HepG2 (cell line): ENCODE measurements at regions not wholly inside any gene's neighbourhood (a gene's known extent, or its start where the extent isn't known, plus 50 kb on each side); places are given as distances from the start of the nearest gene placed in this dataset.
A peak's percentile ranks its signal among the peaks of the same experiment; 100 is the strongest.

Experiments
- DNMT1 ChIP-seq: sonication (generic); formaldehyde crosslinking; IDR thresholded peaks from 2 replicates; pipeline ENCODE4 v1.5.1; 2020; ENCODE audit warnings: mild to moderate bottlenecking, missing genetic modification reagents
- ESRRA ChIP-seq: sonication (generic); formaldehyde crosslinking; IDR thresholded peaks from 2 replicates; pipeline ENCODE4 v1.5.1; 2020; ENCODE audit warnings: mild to moderate bottlenecking, low read depth, missing genetic modification reagents
- ETV5 ChIP-seq: IDR thresholded peaks from 2 replicates; pipeline ENCODE4 v1.6.1; 2018; ENCODE audit warnings: missing biosample characterization, missing genetic modification reagents, inconsistent platforms, borderline replicate concordance
- FOXA3 ChIP-seq: IDR thresholded peaks from 2 replicates; pipeline ENCODE4 v1.6.1; 2016; ENCODE audit warnings: missing genetic modification reagents, missing compliant biosample characterization
- HNF4G ChIP-seq, 2 experiments: sonication (generic) in 1 of 2; formaldehyde crosslinking in 1 of 2; IDR thresholded peaks; 2 replicates each; pipeline versions ENCODE4 v1.4.0 to v1.6.1; 2011 to 2020; ENCODE audit warnings: borderline replicate concordance in 2 of 2, low read depth in 2 of 2, mild to moderate bottlenecking in 2 of 2, low read length in 1 of 2, missing genetic modification reagents in 1 of 2, moderate library complexity in 1 of 2
- IKZF1 ChIP-seq: fragments of 450-650 bp; IDR thresholded peaks from 2 replicates; pipeline ENCODE4 v1.7.1; 2016
- KDM6A ChIP-seq: IDR thresholded peaks from 2 replicates; pipeline ENCODE4 v1.6.1; 2016; ENCODE audit warnings: low read depth
- KLF13 ChIP-seq: sonication (generic); formaldehyde crosslinking; IDR thresholded peaks from 2 replicates; pipeline ENCODE4 v1.4.0; 2020; ENCODE audit warnings: mild to moderate bottlenecking, missing genetic modification reagents
- MEF2D ChIP-seq: sonication (generic); formaldehyde crosslinking; IDR thresholded peaks from 2 replicates; pipeline ENCODE4 v1.5.1; 2020; ENCODE audit warnings: mild to moderate bottlenecking, missing genetic modification reagents
- MYNN ChIP-seq: sonication (generic); formaldehyde crosslinking; IDR thresholded peaks from 2 replicates; pipeline ENCODE4 v1.4.0; 2020; ENCODE audit warnings: mild to moderate bottlenecking, low read depth, missing genetic modification reagents
- NCOA1 ChIP-seq: sonication (generic); formaldehyde crosslinking; IDR thresholded peaks from 2 replicates; pipeline ENCODE4 v1.9.0; 2021; ENCODE audit warnings: missing genetic modification reagents
- NFIC ChIP-seq: IDR thresholded peaks from 2 replicates; pipeline ENCODE4 v1.6.1; 2012; ENCODE audit warnings: mild to moderate bottlenecking, low read length, inconsistent platforms
- NFKB2 ChIP-seq: sonication (generic); formaldehyde crosslinking; IDR thresholded peaks from 2 replicates; pipeline ENCODE4 v1.4.0; 2020; ENCODE audit warnings: missing genetic modification reagents, borderline replicate concordance
- NR2F2 ChIP-seq: IDR thresholded peaks from 2 replicates; pipeline ENCODE4 v1.6.1; 2012; ENCODE audit warnings: low read depth, inconsistent platforms, borderline replicate concordance
- POGZ ChIP-seq: sonication (generic); formaldehyde crosslinking; IDR thresholded peaks from 2 replicates; pipeline ENCODE4 v1.4.0; 2020; ENCODE audit warnings: mild to moderate bottlenecking, missing genetic modification reagents
- SAP130 ChIP-seq: IDR thresholded peaks from 2 replicates; pipeline ENCODE4 v1.6.1; 2016; ENCODE audit warnings: low read depth
- SMARCC2 ChIP-seq: fragments of 450-650 bp; IDR thresholded peaks from 2 replicates; pipeline ENCODE4 v1.6.1; 2017; ENCODE audit warnings: antibody characterized with exemption, mild to moderate bottlenecking
- SOX5 ChIP-seq: IDR thresholded peaks from 2 replicates; pipeline ENCODE4 v1.6.1; 2016; ENCODE audit warnings: borderline replicate concordance
- ZBTB37 ChIP-seq: sonication (generic); formaldehyde crosslinking; IDR thresholded peaks from 2 replicates; pipeline ENCODE4 v1.4.0; 2020; ENCODE audit warnings: mild to moderate bottlenecking, missing genetic modification reagents
- ZBTB38 ChIP-seq: sonication (generic); formaldehyde crosslinking; IDR thresholded peaks from 2 replicates; pipeline ENCODE4 v1.5.1; 2020; ENCODE audit warnings: mild to moderate bottlenecking, missing genetic modification reagents
- ZBTB43 ChIP-seq: sonication (generic); formaldehyde crosslinking; conservative IDR thresholded peaks from 2 replicates; pipeline ENCODE4 v1.4.0; 2020; ENCODE audit warnings: missing genetic modification reagents
- ZFP36L1 ChIP-seq: sonication (generic); formaldehyde crosslinking; IDR thresholded peaks from 2 replicates; pipeline ENCODE4 v1.8.0; 2022; ENCODE audit warnings: mild to moderate bottlenecking, missing genetic modification reagents, moderate library complexity
- ZNF205 ChIP-seq: IDR thresholded peaks from 2 replicates; pipeline ENCODE4 v1.6.1; 2018; ENCODE audit warnings: missing biosample characterization, missing genetic modification reagents
- ZNF564 ChIP-seq: sonication (generic); formaldehyde crosslinking; IDR thresholded peaks from 2 replicates; pipeline ENCODE4 v1.8.1; 2023; ENCODE audit warnings: mild to moderate bottlenecking, missing genetic modification reagents
- ZNF709 ChIP-seq: sonication (generic); formaldehyde crosslinking; IDR thresholded peaks from 2 replicates; pipeline ENCODE4 v1.5.0; 2020; ENCODE audit warnings: mild to moderate bottlenecking, missing genetic modification reagents
- ZNF747 ChIP-seq: sonication (generic); formaldehyde crosslinking; IDR thresholded peaks from 2 replicates; pipeline ENCODE4 v1.8.1; 2023; ENCODE audit warnings: missing genetic modification reagents, mild to moderate bottlenecking, borderline replicate concordance
- ZNF839 ChIP-seq: sonication (generic); formaldehyde crosslinking; IDR thresholded peaks from 2 replicates; pipeline ENCODE4 v1.4.0; 2020; ENCODE audit warnings: missing genetic modification reagents, mild to moderate bottlenecking, borderline replicate concordance
- TF ChIP-seq, protein P1 (sequence below): sonication (generic); formaldehyde crosslinking; IDR thresholded peaks from 2 replicates; pipeline ENCODE4 v1.4.0; 2020; ENCODE audit warnings: missing genetic modification reagents
- TF ChIP-seq, protein P2 (sequence below): sonication (generic); formaldehyde crosslinking; IDR thresholded peaks from 2 replicates; pipeline ENCODE4 v1.8.1; 2023; ENCODE audit warnings: mild to moderate bottlenecking, missing genetic modification reagents

GRCh38 chr13:40331802-40332201 is 334.6 kb downstream of the FOXO1 start (continued):
- no peak for TF ChIP-seq MYNN (CRISPR knock-in tag)
- TF ChIP-seq NR2F2: peak; percentile 45; the same call in 1 of the 2 replicates
- TF ChIP-seq IKZF1: no peak
- TF ChIP-seq ZNF205 (CRISPR knock-in tag): no peak
- TF ChIP-seq SMARCC2: no peak
- TF ChIP-seq KDM6A (CRISPR knock-in tag): peak; percentile 24; the same call in 1 of the 2 replicates
- no peak for TF ChIP-seq ESRRA (CRISPR knock-in tag)
- TF ChIP-seq DNMT1 (CRISPR knock-in tag): no peak
- TF ChIP-seq SAP130 (CRISPR knock-in tag): peak; percentile 25; the same call in 1 of the 2 replicates
- TF ChIP-seq POGZ (CRISPR knock-in tag): peak; percentile 80
- TF ChIP-seq ZBTB37: 0 out of 2 replicates have a peak, but pooled peaks have one; percentile 34
- no peak for TF ChIP-seq ZNF839
- TF ChIP-seq, protein P1, sequence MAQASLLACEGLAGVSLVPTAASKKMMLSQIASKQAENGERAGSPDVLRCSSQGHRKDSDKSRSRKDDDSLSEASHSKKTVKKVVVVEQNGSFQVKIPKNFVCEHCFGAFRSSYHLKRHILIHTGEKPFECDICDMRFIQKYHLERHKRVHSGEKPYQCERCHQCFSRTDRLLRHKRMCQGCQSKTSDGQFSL (CRISPR knock-in tag): no peak
- TF ChIP-seq KLF13 (CRISPR knock-in tag): no peak
- peak; percentile 56; the same call in 1 of the 2 replicates for TF ChIP-seq NFIC
- TF ChIP-seq ZBTB43: 0 out of 2 replicates have a peak, but pooled peaks have one; percentile 8
- no peak for TF ChIP-seq ZNF709 (CRISPR knock-in tag)
- no peak for TF ChIP-seq ZNF564 (CRISPR knock-in tag)
- peak; percentile 50; the same call in 1 of the 2 replicates for TF ChIP-seq FOXA3 (CRISPR knock-in tag)
- peak; percentile 17; the same call in 1 of the 2 replicates for TF ChIP-seq HNF4G (IDR thresholded peaks at IDR 0.05; ENCODE audit: borderline replicate concordance, low read depth, low read length)
- TF ChIP-seq HNF4G (CRISPR knock-in tag; IDR thresholded peaks at IDR 0.05; ENCODE audit: borderline replicate concordance, low read depth): no peak
- peak; percentile 40; the same call in 1 of the 2 replicates for TF ChIP-seq MEF2D (CRISPR knock-in tag)
- TF ChIP-seq ZBTB38: no peak
- no peak for TF ChIP-seq ZNF747 (CRISPR knock-in tag)
- peak; percentile 79; the same call in 1 of the 2 replicates for TF ChIP-seq ETV5
- TF ChIP-seq ZFP36L1 (CRISPR knock-in tag): no peak
- TF ChIP-seq NCOA1 (CRISPR knock-in tag): no peak
- peak; percentile 90 for TF ChIP-seq SOX5 (CRISPR knock-in tag)
- TF ChIP-seq, protein P2, sequence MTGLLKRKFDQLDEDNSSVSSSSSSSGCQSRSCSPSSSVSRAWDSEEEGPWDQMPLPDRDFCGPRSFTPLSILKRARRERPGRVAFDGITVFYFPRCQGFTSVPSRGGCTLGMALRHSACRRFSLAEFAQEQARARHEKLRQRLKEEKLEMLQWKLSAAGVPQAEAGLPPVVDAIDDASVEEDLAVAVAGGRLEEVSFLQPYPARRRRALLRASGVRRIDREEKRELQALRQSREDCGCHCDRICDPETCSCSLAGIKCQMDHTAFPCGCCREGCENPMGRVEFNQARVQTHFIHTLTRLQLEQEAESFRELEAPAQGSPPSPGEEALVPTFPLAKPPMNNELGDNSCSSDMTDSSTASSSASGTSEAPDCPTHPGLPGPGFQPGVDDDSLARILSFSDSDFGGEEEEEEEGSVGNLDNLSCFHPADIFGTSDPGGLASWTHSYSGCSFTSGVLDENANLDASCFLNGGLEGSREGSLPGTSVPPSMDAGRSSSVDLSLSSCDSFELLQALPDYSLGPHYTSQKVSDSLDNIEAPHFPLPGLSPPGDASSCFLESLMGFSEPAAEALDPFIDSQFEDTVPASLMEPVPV (CRISPR knock-in tag): no peak
- TF ChIP-seq NFKB2 (CRISPR knock-in tag): no peak
